ENCODE measurements at regions not wholly inside any gene's neighbourhood (a gene's known extent, or its start where the extent isn't known, plus 50 kb on each side); places are given as distances from the start of the nearest gene placed in this dataset.

- peaks cover 26% of the 10 kb centered on the region for H3K27me3 Mint-ChIP-seq
- no peak overlapping the region for H3K4me3 Mint-ChIP-seq
- no peaks in the 10 kb centered on the region for H3K36me3 Mint-ChIP-seq (ENCODE audit: insufficient read depth)
- no peaks in the 10 kb centered on the region for H3K4me1 Mint-ChIP-seq
- no peak for ATAC-seq (replicated peaks; ENCODE audit: extremely low read depth, poor library complexity, severe bottlenecking)
- DNase-seq (ENCODE audit: low spot score in 2 of 2) = no peak
- no peak overlapping the region for H3K27ac Mint-ChIP-seq (ENCODE audit: low read depth)
- H3K9me3 Mint-ChIP-seq = no peaks in the 10 kb centered on the region
These were observed 336.4 kb downstream of the EIPR1 start for GRCh38 chr2:3041246-3041645.

DNA sequence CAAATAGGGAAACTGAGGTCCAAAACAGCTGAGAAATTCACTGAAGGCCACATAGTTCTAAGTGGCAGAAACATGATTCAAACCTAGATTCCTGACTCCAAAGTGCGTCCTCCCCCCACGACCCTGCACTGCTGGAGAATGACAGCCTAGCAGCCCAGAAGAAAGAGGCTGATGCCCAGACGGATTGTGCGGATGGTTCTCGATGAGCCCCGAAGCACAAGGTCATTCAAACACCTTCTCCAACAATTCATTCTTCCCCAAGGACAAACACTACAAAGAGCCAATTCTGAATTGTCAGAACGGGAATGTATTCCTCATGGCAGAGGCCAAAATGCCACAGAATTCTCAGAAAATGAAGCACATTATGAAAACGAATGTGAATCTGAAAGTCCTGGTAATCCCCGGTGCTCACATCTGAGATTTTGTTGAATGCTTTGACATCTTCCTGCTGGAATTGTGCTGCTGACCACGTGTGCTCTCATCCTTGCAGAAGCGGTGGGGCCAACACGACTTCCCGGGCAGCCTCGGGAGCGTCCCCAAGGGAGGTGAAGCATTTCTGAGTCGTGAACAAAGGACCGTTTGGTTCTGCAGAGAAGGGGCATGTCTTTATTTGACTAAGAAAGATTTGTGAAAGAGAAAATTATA is 337.0 kb downstream of the EIPR1 start:
- H3K27ac Mint-ChIP-seq (ENCODE audit: low read depth) = no peak overlapping the region
- H3K9me3 Mint-ChIP-seq = no peaks in the 10 kb centered on the region
- no peak overlapping the region for H3K4me3 Mint-ChIP-seq
- H3K27me3 Mint-ChIP-seq = peaks cover 26% of the 10 kb centered on the region
- H3K4me1 Mint-ChIP-seq = no peaks in the 10 kb centered on the region
- ATAC-seq (replicated peaks; ENCODE audit: extremely low read depth, poor library complexity, severe bottlenecking) = no peak
- no peak for DNase-seq (ENCODE audit: low spot score in 2 of 2)
- no peaks in the 10 kb centered on the region for H3K36me3 Mint-ChIP-seq (ENCODE audit: insufficient read depth)

GRCh38 chr2:3040066-3040428 is 337.6 kb downstream of the EIPR1 start:
- Mint-ChIP-seq H3K27me3 (peaks cover 26% of the 10 kb centered on the region), H3K4me3 (no peak overlapping the region), H3K4me1 (no peaks in the 10 kb centered on the region), H3K36me3 (ENCODE audit: insufficient read depth) (no peaks in the 10 kb centered on the region), H3K9me3 (no peaks in the 10 kb centered on the region), H3K27ac (ENCODE audit: low read depth) (no peak overlapping the region)
- DNase-seq (ENCODE audit: low spot score in 2 of 2) (no peak), ATAC-seq (replicated peaks; ENCODE audit: extremely low read depth, poor library complexity, severe bottlenecking) (no peak)

- Mint-ChIP-seq H3K4me3 (no peak overlapping the region), H3K36me3 (ENCODE audit: insufficient read depth) (no peaks in the 10 kb centered on the region), H3K4me1 (no peaks in the 10 kb centered on the region), H3K9me3 (no peaks in the 10 kb centered on the region), H3K27ac (ENCODE audit: low read depth) (no peak overlapping the region), H3K27me3 (peaks cover 26% of the 10 kb centered on the region)
- DNase-seq (ENCODE audit: low spot score in 2 of 2) (no peak), ATAC-seq (replicated peaks; ENCODE audit: extremely low read depth, poor library complexity, severe bottlenecking) (no peak)
These were observed 338.2 kb downstream of the EIPR1 start for GRCh38 chr2:3039188-3040065.

DNA sequence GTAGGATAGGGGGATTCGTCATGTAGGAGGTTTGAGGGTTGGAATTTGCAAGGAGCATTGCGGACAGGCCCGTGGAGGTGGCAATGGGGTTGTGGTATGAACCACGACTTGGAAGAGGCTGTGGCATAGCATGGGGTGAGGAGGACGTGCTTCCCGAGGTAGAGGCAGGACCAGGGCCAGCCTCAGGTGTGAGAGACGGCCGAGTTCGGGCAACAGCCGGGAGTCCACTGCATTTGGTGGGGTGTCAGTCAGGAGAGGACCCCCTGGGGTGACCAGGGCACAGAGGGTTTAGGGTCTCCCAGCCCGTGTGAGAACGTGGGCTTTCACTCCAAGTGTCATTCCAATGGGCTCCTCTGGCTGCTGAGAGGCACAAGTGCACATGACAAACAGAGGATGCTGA is 339.0 kb downstream of the EIPR1 start:
- Mint-ChIP-seq H3K27me3 (peaks cover 26% of the 10 kb centered on the region), H3K4me3 (no peak overlapping the region), H3K9me3 (no peaks in the 10 kb centered on the region), H3K27ac (ENCODE audit: low read depth) (no peak overlapping the region), H3K4me1 (no peaks in the 10 kb centered on the region), H3K36me3 (ENCODE audit: insufficient read depth) (no peaks in the 10 kb centered on the region)
- ATAC-seq (replicated peaks; ENCODE audit: extremely low read depth, poor library complexity, severe bottlenecking) (no peak), DNase-seq (ENCODE audit: low spot score in 2 of 2) (no peak)

DNA sequence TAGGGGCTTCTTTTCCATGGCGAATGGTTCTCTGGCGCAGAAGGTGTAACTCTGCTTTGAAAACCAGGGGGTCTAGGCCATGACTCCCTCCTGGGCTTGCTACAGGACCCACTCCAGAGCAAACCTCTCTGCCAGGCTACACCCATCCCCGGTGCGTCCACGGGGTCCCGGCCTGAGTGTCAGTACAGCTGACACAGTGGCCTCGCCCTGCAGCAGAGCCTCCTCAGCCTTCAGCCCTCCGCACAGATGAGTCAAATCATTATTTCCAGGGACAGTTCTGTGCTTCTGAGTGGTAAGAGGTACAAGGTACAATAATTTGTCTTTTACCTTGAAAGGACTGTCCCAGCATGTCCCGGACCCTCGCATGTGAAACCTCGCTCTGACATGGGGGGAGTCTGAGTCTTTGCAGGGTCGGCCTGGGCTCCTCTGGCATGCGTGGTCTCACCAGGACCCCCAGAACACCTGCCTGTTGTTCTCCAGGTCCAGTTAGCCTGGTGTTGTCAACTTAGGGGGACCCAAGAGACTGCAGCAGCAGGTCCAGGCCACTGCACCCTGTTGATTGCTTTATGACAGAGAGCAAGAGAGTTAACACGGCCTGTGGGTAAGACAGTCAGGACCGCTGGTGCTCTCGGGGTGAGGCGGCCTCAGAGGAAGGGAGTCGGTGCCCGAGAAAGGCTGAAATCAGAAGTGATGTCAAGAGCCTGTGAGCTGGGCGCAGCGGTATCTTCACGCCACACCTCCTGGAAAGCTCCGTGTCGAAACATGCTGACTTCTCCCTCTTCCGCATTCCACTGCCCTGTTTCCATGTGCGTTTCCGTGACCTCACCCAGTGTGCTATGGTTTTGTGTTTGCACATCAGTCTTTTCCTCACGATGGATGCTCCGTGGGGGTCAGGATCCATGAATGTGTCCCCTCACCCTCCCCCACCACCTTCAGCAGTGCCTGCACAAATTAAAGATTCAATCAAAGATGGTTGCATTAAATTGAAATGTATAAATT is 340.1 kb downstream of the EIPR1 start:
- Mint-ChIP-seq H3K27ac (ENCODE audit: low read depth) (no peak overlapping the region), H3K9me3 (no peaks in the 10 kb centered on the region), H3K4me3 (no peak overlapping the region), H3K4me1 (no peaks in the 10 kb centered on the region), H3K27me3 (peaks cover 26% of the 10 kb centered on the region), H3K36me3 (ENCODE audit: insufficient read depth) (no peaks in the 10 kb centered on the region)
- ATAC-seq (replicated peaks; ENCODE audit: extremely low read depth, poor library complexity, severe bottlenecking) = no peak
- DNase-seq (ENCODE audit: low spot score in 2 of 2) = no peak

DNA sequence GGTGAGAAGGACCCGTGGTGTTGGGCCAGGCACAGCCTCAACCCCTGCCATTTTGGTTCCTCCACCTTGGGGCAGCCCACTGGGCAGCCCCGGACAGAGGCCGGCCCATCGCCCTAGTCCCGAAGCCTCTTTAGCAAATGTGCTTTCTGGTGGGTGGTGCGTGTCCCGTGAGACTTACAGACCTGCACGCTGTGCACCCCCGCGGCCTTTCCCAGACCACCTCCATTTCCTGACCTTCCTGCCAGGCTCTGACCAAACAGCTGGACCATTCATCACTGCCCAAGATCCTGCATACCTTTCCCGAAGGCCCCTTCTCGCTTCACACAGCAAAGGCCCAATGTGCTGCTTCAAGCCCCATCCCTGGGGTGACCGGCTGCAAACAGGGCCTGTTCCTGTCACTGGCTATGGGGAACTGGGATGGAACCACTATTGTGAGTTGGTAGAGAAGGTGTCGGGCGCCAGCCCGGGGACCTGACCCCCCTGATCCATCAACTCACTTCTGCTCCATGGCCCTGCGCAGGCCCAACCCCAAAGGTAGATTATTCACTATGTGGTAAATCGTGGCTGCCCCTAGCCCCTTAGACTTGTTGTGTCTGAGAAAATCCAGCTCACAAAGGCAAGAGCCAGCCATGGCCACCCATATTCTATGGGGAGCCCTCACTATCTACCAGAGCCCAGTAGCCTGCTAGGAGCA is 341.0 kb downstream of the EIPR1 start:
- ATAC-seq (replicated peaks; ENCODE audit: extremely low read depth, poor library complexity, severe bottlenecking) (no peak), DNase-seq (ENCODE audit: low spot score in 2 of 2) (no peak)
- H3K27me3 Mint-ChIP-seq = peaks cover 26% of the 10 kb centered on the region
- no peaks in the 10 kb centered on the region for H3K36me3 Mint-ChIP-seq (ENCODE audit: insufficient read depth)
- H3K9me3 Mint-ChIP-seq = no peaks in the 10 kb centered on the region
- no peak overlapping the region for H3K4me3 Mint-ChIP-seq
- H3K27ac Mint-ChIP-seq (ENCODE audit: low read depth) = no peak overlapping the region
- H3K4me1 Mint-ChIP-seq = no peaks in the 10 kb centered on the region

DNA sequence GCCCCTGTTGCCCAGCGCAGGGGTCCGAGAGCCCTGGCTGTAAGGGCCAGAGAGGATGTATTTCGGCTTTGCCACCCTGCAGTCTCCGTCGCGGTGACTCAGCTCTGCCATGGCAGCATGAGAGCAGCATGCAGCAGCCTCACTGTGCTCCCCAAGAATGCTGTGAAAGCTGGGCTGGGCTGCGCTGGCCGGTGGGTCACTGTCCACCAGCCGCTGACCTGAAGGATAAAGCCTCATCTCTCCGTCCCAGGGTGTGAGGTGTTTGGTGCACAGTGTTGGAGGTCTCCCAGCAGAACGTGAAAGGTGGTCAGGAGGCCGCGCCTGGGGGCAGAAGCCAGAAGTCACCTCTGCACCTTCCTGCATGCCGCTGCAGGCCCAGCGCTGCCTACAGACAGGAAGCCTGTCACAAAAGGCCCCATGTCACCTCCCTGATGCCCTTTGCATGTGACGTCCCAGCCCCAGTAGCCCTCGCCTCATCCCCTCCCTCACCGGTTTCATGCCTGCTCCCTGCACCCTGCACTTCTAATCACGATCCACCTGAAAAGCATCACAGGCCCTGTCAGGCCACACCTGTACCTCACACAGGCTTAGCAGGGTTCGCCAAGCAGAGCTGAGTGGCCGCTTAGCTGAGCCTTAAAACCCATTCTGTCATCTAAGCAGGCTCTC is 342.1 kb downstream of the EIPR1 start:
- no peak for DNase-seq (ENCODE audit: low spot score in 2 of 2)
- no peaks in the 10 kb centered on the region for H3K4me1 Mint-ChIP-seq
- H3K27me3 Mint-ChIP-seq = peaks cover 26% of the 10 kb centered on the region
- no peak overlapping the region for H3K4me3 Mint-ChIP-seq
- no peaks in the 10 kb centered on the region for H3K9me3 Mint-ChIP-seq
- H3K36me3 Mint-ChIP-seq (ENCODE audit: insufficient read depth) = no peaks in the 10 kb centered on the region
- ATAC-seq (replicated peaks; ENCODE audit: extremely low read depth, poor library complexity, severe bottlenecking) = no peak
- H3K27ac Mint-ChIP-seq (ENCODE audit: low read depth) = no peak overlapping the region

- ATAC-seq (replicated peaks; ENCODE audit: extremely low read depth, poor library complexity, severe bottlenecking) (no peak), DNase-seq (ENCODE audit: low spot score in 2 of 2) (no peak)
- Mint-ChIP-seq H3K27me3 (peaks cover 19% of the 10 kb centered on the region), H3K4me1 (no peaks in the 10 kb centered on the region), H3K9me3 (no peaks in the 10 kb centered on the region), H3K4me3 (no peak overlapping the region), H3K27ac (ENCODE audit: low read depth) (no peak overlapping the region), H3K36me3 (ENCODE audit: insufficient read depth) (no peaks in the 10 kb centered on the region)
These were observed 342.8 kb downstream of the EIPR1 start for GRCh38 chr2:3034856-3035255.

GRCh38 chr2:3034396-3034795 is 343.2 kb downstream of the EIPR1 start:
- DNase-seq (ENCODE audit: low spot score in 2 of 2) = no peak

DNA sequence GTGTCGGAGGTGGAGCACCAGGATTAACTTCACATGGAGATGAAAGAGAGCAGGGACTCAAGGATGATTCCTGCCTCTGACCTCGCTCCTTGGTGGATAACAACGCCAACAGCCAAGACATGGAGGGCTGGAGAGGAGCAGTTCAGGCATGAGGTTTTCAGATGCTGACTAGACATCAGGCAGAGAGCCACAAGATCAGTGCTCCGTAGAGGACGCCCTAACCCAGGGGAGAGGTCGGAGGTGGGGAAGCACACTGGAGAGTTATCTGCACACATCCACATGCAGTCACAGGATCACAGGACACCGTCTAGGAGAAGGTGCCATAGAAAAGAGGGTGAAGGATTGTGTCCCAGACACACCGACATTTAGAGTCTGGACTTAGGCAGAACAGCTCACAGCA is 344.3 kb downstream of the EIPR1 start:
- Mint-ChIP-seq H3K4me1 (no peaks in the 10 kb centered on the region), H3K27me3 (peaks cover 4% of the 10 kb centered on the region), H3K4me3 (no peak overlapping the region), H3K36me3 (ENCODE audit: insufficient read depth) (peaks cover 2% of the 10 kb centered on the region), H3K27ac (ENCODE audit: low read depth) (no peak overlapping the region), H3K9me3 (no peaks in the 10 kb centered on the region)
- ATAC-seq (replicated peaks; ENCODE audit: extremely low read depth, poor library complexity, severe bottlenecking) = no peak
- no peak for DNase-seq (ENCODE audit: low spot score in 2 of 2)

More at GRCh38 chr2:3034396-3034795, 343.2 kb downstream of the EIPR1 start:
- H3K9me3 Mint-ChIP-seq = no peaks in the 10 kb centered on the region
- H3K4me1 Mint-ChIP-seq = no peaks in the 10 kb centered on the region
- no peak overlapping the region for H3K4me3 Mint-ChIP-seq
- no peak for ATAC-seq (replicated peaks; ENCODE audit: extremely low read depth, poor library complexity, severe bottlenecking)
- H3K36me3 Mint-ChIP-seq (ENCODE audit: insufficient read depth) = no peaks in the 10 kb centered on the region
- H3K27ac Mint-ChIP-seq (ENCODE audit: low read depth) = no peak overlapping the region
- H3K27me3 Mint-ChIP-seq = peaks cover 15% of the 10 kb centered on the region
